K562 (cell line): ENCODE measurements at regions not wholly inside any gene's neighbourhood (a gene's known extent, or its start where the extent isn't known, plus 50 kb on each side); places are given as distances from the start of the nearest gene placed in this dataset.

Experiments
- ATAC-seq: fragments of 200-7000 bp; cut with Tn5 transposase; 3 replicates; pipeline ENCODE4 v1.9.1; 2020; ENCODE audit warnings: moderate library complexity
- BruUV-seq: library from RNA; stranded (reverse); fragments of 400-500 nt; replicated peaks from 2 replicates; lab custom pipeline; 2021; lab: Mats Ljungman, UMichigan
- CTCF ChIA-PET: fragments of 300-600 bp; formaldehyde crosslinking; extraction: SDS; loops from one replicate; lab custom pipeline; 2021; ENCODE audit warnings: low intra/inter-chr PET ratio; lab: Yijun Ruan, JAX
- POLR2A ChIA-PET: fragments of 300-600, 350-650 bp; sonication (Branson Sonifier 250); formaldehyde crosslinking; extraction: SDS; loops from one replicate; lab custom pipeline; 2021; ENCODE audit warnings: antibody characterized with exemption, inconsistent platforms; lab: Yijun Ruan, JAX
- DNase-seq, 4 experiments: peaks; one replicate each; pipeline versions ENCODE4 v3.0.0 to v3.0.0-alpha.2; 2011 to 2018; ENCODE audit warnings: low spot score in 3 of 4, mixed read lengths in 3 of 4; ENCODE audit errors: extremely low read depth in 1 of 4
- FAIRE-seq: peaks from 2 replicates; lab custom pipeline; 2011; peaks lifted over from hg19 to GRCh38; lab: Jason Lieb, UNC
- H2AFZ ChIP-seq: 2 replicates; pipeline ENCODE4 v1.6.0; 2011; ENCODE audit warnings: low read depth, low read length, control low read depth, inconsistent platforms
- H3K27ac ChIP-seq: fragments of 200-600 bp; 3 replicates; pipeline ENCODE4 v1.8.0; 2011; ENCODE audit warnings: low read depth, mild to moderate bottlenecking, control low read depth, inconsistent platforms, low read length, moderate library complexity, mixed read lengths; ENCODE audit errors: extremely low read depth
- H3K27me3 ChIP-seq, 2 experiments: fragments of 300-600 bp in 1 of 2; 2 replicates in 1 of 2; 3 replicates in 1 of 2; pipeline versions ENCODE4 v1.6.0 to v1.8.0; 2011; ENCODE audit warnings: inconsistent platforms in 2 of 2, low read length in 2 of 2, mild to moderate bottlenecking in 1 of 2, mixed read lengths in 1 of 2, moderate library complexity in 1 of 2; ENCODE audit not compliant: control insufficient read depth in 2 of 2, insufficient read depth in 2 of 2
- H3K36me3 ChIP-seq: fragments of 300-600 bp; 3 replicates; pipeline ENCODE4 v1.8.0; 2011; ENCODE audit warnings: mild to moderate bottlenecking, low read length, inconsistent platforms; ENCODE audit not compliant: control insufficient read depth, insufficient read depth
- H3K4me1 ChIP-seq, 2 experiments: fragments of 200-600 bp in 1 of 2; replicated peaks in 1 of 2; 2 replicates in 1 of 2; 3 replicates in 1 of 2; pipeline versions ENCODE4 v1.5.1 to v1.8.0; 2011; ENCODE audit warnings: inconsistent platforms in 2 of 2, low read length in 2 of 2, mild to moderate bottlenecking in 1 of 2, mixed read lengths in 1 of 2, moderate library complexity in 1 of 2; ENCODE audit not compliant: control insufficient read depth in 2 of 2, insufficient read depth in 2 of 2
- H3K4me2 ChIP-seq: 2 replicates; pipeline ENCODE4 v1.6.1; 2011; ENCODE audit warnings: low read length, control low read depth, inconsistent platforms, mixed read lengths; ENCODE audit not compliant: insufficient read depth
- H3K4me3 ChIP-seq: fragments of 200-600 bp; sonication (generic), shearing (Covaris generic); 2 replicates; pipeline ENCODE4 v1.5.1; 2016; ENCODE audit warnings: control low read depth, inconsistent platforms
- H3K79me2 ChIP-seq: fragments of 200-600 bp; 3 replicates; pipeline ENCODE4 v1.8.0; 2011; ENCODE audit warnings: low read length, inconsistent platforms; ENCODE audit not compliant: control insufficient read depth, insufficient read depth
- H3K9ac ChIP-seq, 2 experiments: 2 replicates each; pipeline versions ENCODE4 v1.6.0 to v1.6.1; 2011; ENCODE audit warnings: low read depth in 2 of 2, low read length in 2 of 2, control low read depth in 1 of 2, inconsistent platforms in 1 of 2, mild to moderate bottlenecking in 1 of 2, mixed read lengths in 1 of 2; ENCODE audit not compliant: insufficient read depth in 1 of 2
- H3K9me1 ChIP-seq: one replicate; pipeline ENCODE4 v1.6.0; 2011; ENCODE audit warnings: inconsistent platforms, mild to moderate bottlenecking, low read length, moderate library complexity; ENCODE audit not compliant: control insufficient read depth, insufficient read depth
- H3K9me3 ChIP-seq: replicated peaks from 2 replicates; pipeline ENCODE4 v1.5.1; 2011; ENCODE audit warnings: low read depth, low read length, inconsistent platforms; ENCODE audit not compliant: control insufficient read depth, insufficient read depth
- H4K20me1 ChIP-seq: replicated peaks from 2 replicates; pipeline ENCODE4 v1.6.1; 2011; ENCODE audit warnings: low read length, inconsistent platforms, mixed read lengths; ENCODE audit not compliant: control insufficient read depth, insufficient read depth
- MEF2A ChIP-seq: IDR thresholded peaks from 2 replicates; pipeline ENCODE4 v1.6.1; 2011; ENCODE audit warnings: low read depth, mild to moderate bottlenecking, low read length, moderate library complexity; ENCODE audit not compliant: control insufficient read depth
- MTA3 ChIP-seq: fragments of 450-650 bp; formaldehyde crosslinking; IDR thresholded peaks from 2 replicates; pipeline ENCODE4 v1.6.1; 2017; ENCODE audit warnings: mild to moderate bottlenecking, borderline replicate concordance
- NELFE ChIP-seq: IDR thresholded peaks from 2 replicates; pipeline ENCODE4 v1.6.1; 2011; ENCODE audit warnings: mild to moderate bottlenecking; ENCODE audit not compliant: insufficient read depth, insufficient read length
- NR2C2 ChIP-seq, 2 experiments: fragments of 200-800 bp in 1 of 2; sonication (Bioruptor generic) in 1 of 2; sonication (generic) in 1 of 2; formaldehyde crosslinking in 1 of 2; IDR thresholded peaks; 2 replicates each; pipeline versions ENCODE4 v1.6.1 to v1.8.0; 2016 to 2022; ENCODE audit warnings: mild to moderate bottlenecking in 1 of 2, missing compliant biosample characterization in 1 of 2, missing genetic modification characterization in 1 of 2, missing genetic modification reagents in 1 of 2
- POLR2H ChIP-seq: IDR thresholded peaks from 2 replicates; pipeline ENCODE4 v1.6.1; 2016; ENCODE audit warnings: missing genetic modification characterization, low read depth, mild to moderate bottlenecking, control low read depth, missing compliant biosample characterization, moderate library complexity
- RFX7 ChIP-seq: fragments of 250-450 bp; sonication (Bioruptor Pico); IDR thresholded peaks from 2 replicates; pipeline ENCODE4 v1.5.1; 2021; ENCODE audit warnings: mild to moderate bottlenecking
- STAG1 ChIP-seq: sonication (generic); formaldehyde crosslinking; IDR thresholded peaks from 2 replicates; pipeline ENCODE4 v1.5.0; 2020; ENCODE audit warnings: missing genetic modification reagents, borderline replicate concordance
- STAT5B ChIP-seq: fragments of 250-450 bp; sonication (Bioruptor Pico); IDR thresholded peaks from 2 replicates; pipeline ENCODE4 v1.8.0; 2021; ENCODE audit warnings: mild to moderate bottlenecking, inconsistent platforms
- TAF7 ChIP-seq: fragments of 450-650 bp; IDR thresholded peaks from 2 replicates; pipeline ENCODE4 v1.6.1; 2016; ENCODE audit warnings: missing genetic modification characterization, missing compliant biosample characterization
- TOE1 ChIP-seq, 2 experiments: fragments of 450-650 bp in 1 of 2; sonication (generic) in 1 of 2; formaldehyde crosslinking in 1 of 2; IDR thresholded peaks; 2 replicates each; pipeline versions ENCODE4 v1.7.1 to v1.8.0; 2016 to 2022; ENCODE audit warnings: borderline replicate concordance in 2 of 2, mild to moderate bottlenecking in 2 of 2, antibody characterized with exemption in 1 of 2, inconsistent platforms in 1 of 2, low read depth in 1 of 2, missing genetic modification reagents in 1 of 2, moderate library complexity in 1 of 2
- ZFP1 ChIP-seq: fragments of 450-650 bp; formaldehyde crosslinking; IDR thresholded peaks from 2 replicates; pipeline ENCODE4 v1.4.0; 2020; ENCODE audit warnings: mild to moderate bottlenecking, mixed read lengths
- ZKSCAN3 ChIP-seq: fragments of 250-450 bp; sonication (Bioruptor Pico); IDR thresholded peaks from 2 replicates; pipeline ENCODE4 v1.4.0; 2020
- ZNF23 ChIP-seq: fragments of 250-450 bp; sonication (Bioruptor Pico); IDR thresholded peaks from 2 replicates; pipeline ENCODE4 v1.4.0; 2020; ENCODE audit warnings: mild to moderate bottlenecking
- WGBS: fragments of 100-300 bp; shearing (Covaris generic); methylation state at CpG from one replicate; pipeline ENCODE4 v1.1.6; 2016; ENCODE audit warnings: low coverage, mixed read lengths; ENCODE audit not compliant: insufficient coverage; ENCODE audit errors: missing lambda C conversion rate; 5-methylcytosine and 5-hydroxymethylcytosine counted together
- in situ Hi-C: fragments of 300-500 bp; cut with MboI; formaldehyde crosslinking; loops from 4 replicates; pipeline ENCODE4 v1.15.0; 2018; ENCODE audit warnings: inconsistent platforms, mixed read lengths
- intact Hi-C: fragments of 100-400 bp; cut with micrococcal nuclease; formaldehyde crosslinking; loops from 2 replicates; pipeline ENCODE4 v1.14.2; 2022
- TF ChIP-seq, protein P1 (sequence below): fragments of 250-450 bp; sonication (Bioruptor Pico); IDR thresholded peaks from 2 replicates; pipeline ENCODE4 v1.5.0; 2020; ENCODE audit warnings: mild to moderate bottlenecking, borderline replicate concordance
- TF ChIP-seq, protein P2 (sequence below): fragments of 450-650 bp; formaldehyde crosslinking; IDR thresholded peaks from 2 replicates; pipeline ENCODE4 v1.4.0; 2020; ENCODE audit warnings: mild to moderate bottlenecking

DNA sequence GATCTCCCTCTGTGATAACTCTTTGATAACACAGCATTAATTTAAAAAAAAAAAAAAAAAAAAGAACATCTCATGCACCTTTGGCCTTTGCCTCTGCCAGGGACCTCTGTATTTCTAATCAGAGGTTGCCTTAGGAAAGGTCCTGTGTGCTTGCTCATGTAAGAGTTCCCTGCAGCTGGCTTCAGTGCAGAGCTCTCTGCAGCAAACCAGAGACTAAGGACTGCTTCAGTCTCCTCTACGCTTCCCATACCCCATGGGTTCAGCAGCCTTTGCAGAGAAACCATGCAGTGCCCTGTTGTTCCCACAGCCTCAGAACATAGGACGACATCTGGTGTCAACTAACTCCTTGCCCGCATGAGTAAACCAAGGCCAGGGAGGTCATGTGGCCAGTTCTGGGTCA is 236.6 kb upstream of the KLHL29 start:
- H3K9me1 ChIP-seq, result no peaks in the 10 kb centered on the region
- no peaks in the 10 kb centered on the region for H3K9me3 ChIP-seq
- ChIA-PET POLR2A (no interaction called here), CTCF (no interaction called here)
- H3K27me3 ChIP-seq, result no peaks in the 10 kb centered on the region
- no TSS peak for BruUV-seq
- no peaks in the 10 kb centered on the region for H3K79me2 ChIP-seq
- H3K4me2 ChIP-seq, result no peak overlapping the region
- no peak overlapping the region for H3K27ac ChIP-seq
- H3K9ac ChIP-seq, result no peak overlapping the region
- in situ Hi-C loops, result no loop called here
- no peaks in the 10 kb centered on the region for H3K4me1 ChIP-seq
- no peak for ATAC-seq
- no peak overlapping the region for H3K4me3 ChIP-seq
- 2% methylated on average over 3 of the region's 3 CpGs for WGBS
- H2AFZ ChIP-seq, result no peak overlapping the region
- H3K36me3 ChIP-seq, result no peaks in the 10 kb centered on the region
- intact Hi-C loops, result no loop called here
- TF ChIP-seq RFX7 (CRISPR knock-in tag) (no peak), ZFP1 (CRISPR knock-in tag) (no peak), STAG1 (CRISPR knock-in tag) (no peak), ZKSCAN3 (CRISPR knock-in tag) (no peak), MEF2A (no peak), POLR2H (no peak), TAF7 (tag) (no peak), ZNF23 (no peak)
- H4K20me1 ChIP-seq, result no peaks in the 10 kb centered on the region
- FAIRE-seq, result no peak
- DNase-seq, result no peak

DNA sequence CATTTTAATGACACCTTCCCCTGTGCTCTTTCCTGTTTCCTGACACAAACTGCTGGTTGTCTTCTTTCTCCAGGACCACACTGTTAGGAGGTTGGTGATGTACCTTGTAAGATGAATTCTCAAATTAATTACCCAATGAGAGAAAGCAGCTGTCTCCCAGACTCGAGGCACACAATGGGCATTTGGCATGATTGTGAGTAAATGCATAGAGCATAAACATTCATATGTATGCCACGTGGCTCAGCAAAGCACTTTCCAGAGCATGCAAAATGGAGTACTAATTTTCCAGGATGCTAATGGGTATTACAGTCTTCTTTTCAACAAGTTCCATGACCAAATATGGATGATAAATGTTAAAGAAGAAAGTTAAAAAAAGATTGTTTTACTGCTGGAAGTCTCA is 235.2 kb upstream of the KLHL29 start:
- no peaks in the 10 kb centered on the region for H3K4me1 ChIP-seq
- no peaks in the 10 kb centered on the region for H3K36me3 ChIP-seq
- no peaks in the 10 kb centered on the region for H3K9me1 ChIP-seq
- H3K4me2 ChIP-seq, result no peak overlapping the region
- no peaks in the 10 kb centered on the region for H3K9me3 ChIP-seq
- ATAC-seq, result no peak
- BruUV-seq, result no TSS peak
- no peak for DNase-seq
- intact Hi-C loops, result no loop called here
- no peak overlapping the region for H3K4me3 ChIP-seq
- CTCF ChIA-PET, result no interaction called here
- 0% methylated on average over 2 of the region's 2 CpGs for WGBS
- no peak for FAIRE-seq
- H3K79me2 ChIP-seq, result no peaks in the 10 kb centered on the region
- H3K9ac ChIP-seq, result no peak overlapping the region
- POLR2A ChIA-PET, result no interaction called here
- no peak overlapping the region for H3K27ac ChIP-seq
- H3K27me3 ChIP-seq, result no peaks in the 10 kb centered on the region
- in situ Hi-C loops, result no loop called here
- no peak overlapping the region for H2AFZ ChIP-seq
- H4K20me1 ChIP-seq, result no peaks in the 10 kb centered on the region
- TF ChIP-seq TOE1 (IDR thresholded peaks at IDR 0.05; ENCODE audit: borderline replicate concordance) (no peak), TOE1 (CRISPR knock-in tag; IDR thresholded peaks at IDR 0.05; ENCODE audit: borderline replicate concordance, low read depth) (no peak), STAT5B (CRISPR knock-in tag) (no peak), NELFE (no peak), MTA3 (no peak), NR2C2 (CRISPR knock-in tag; IDR thresholded peaks at IDR 0.05) (no peak), NR2C2 (tag; IDR thresholded peaks at IDR 0.05) (no peak)
- TF ChIP-seq, protein P1, sequence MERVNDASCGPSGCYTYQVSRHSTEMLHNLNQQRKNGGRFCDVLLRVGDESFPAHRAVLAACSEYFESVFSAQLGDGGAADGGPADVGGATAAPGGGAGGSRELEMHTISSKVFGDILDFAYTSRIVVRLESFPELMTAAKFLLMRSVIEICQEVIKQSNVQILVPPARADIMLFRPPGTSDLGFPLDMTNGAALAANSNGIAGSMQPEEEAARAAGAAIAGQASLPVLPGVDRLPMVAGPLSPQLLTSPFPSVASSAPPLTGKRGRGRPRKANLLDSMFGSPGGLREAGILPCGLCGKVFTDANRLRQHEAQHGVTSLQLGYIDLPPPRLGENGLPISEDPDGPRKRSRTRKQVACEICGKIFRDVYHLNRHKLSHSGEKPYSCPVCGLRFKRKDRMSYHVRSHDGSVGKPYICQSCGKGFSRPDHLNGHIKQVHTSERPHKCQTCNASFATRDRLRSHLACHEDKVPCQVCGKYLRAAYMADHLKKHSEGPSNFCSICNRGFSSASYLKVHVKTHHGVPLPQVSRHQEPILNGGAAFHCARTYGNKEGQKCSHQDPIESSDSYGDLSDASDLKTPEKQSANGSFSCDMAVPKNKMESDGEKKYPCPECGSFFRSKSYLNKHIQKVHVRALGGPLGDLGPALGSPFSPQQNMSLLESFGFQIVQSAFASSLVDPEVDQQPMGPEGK (CRISPR knock-in tag), result no peak
- TF ChIP-seq, protein P2, sequence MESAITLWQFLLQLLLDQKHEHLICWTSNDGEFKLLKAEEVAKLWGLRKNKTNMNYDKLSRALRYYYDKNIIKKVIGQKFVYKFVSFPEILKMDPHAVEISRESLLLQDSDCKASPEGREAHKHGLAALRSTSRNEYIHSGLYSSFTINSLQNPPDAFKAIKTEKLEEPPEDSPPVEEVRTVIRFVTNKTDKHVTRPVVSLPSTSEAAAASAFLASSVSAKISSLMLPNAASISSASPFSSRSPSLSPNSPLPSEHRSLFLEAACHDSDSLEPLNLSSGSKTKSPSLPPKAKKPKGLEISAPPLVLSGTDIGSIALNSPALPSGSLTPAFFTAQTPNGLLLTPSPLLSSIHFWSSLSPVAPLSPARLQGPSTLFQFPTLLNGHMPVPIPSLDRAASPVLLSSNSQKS (CRISPR knock-in tag), result no peak
